Suprapubic skin (tissue), 3 donors: ENCODE measurements at regions not wholly inside any gene's neighbourhood (a gene's known extent, or its start where the extent isn't known, plus 50 kb on each side); places are given as distances from the start of the nearest gene placed in this dataset.

Experiments
- CTCF ChIP-seq, 2 donors: fragments of 200-600 bp in 1 of 2; fragments of 450-650 bp in 1 of 2; sonication (generic) in 1 of 2; IDR thresholded peaks; one replicate each; pipeline ENCODE4 v1.5.1; 2016 to 2019; ENCODE audit warnings: antibody characterized with exemption in 2 of 2, mild to moderate bottlenecking in 1 of 2, moderate library complexity in 1 of 2
- POLR2A ChIP-seq, 2 donors: fragments of 450-650 bp; IDR thresholded peaks; one replicate each; pipeline ENCODE4 v1.6.1; 2017; ENCODE audit warnings: antibody characterized with exemption in 2 of 2, mild to moderate bottlenecking in 2 of 2, moderate library complexity in 2 of 2

GRCh38 chr13:99656092-99656745 is 154.9 kb downstream of the TM9SF2 start:
- no peak for TF ChIP-seq POLR2A (IDR thresholded peaks at IDR 0.05)
- TF ChIP-seq CTCF (IDR thresholded peaks at IDR 0.05): peak; percentile 80 to 87
